IMR-90 (cell line): ENCODE measurements at regions not wholly inside any gene's neighbourhood (a gene's known extent, or its start where the extent isn't known, plus 50 kb on each side); places are given as distances from the start of the nearest gene placed in this dataset.

Source experiments
- CEBPB ChIP-seq: IDR thresholded peaks from 2 replicates; pipeline ENCODE4 v1.6.1; 2012; ENCODE audit warnings: low read depth, low read length, improper control_type of control experiment
- CTCF ChIP-seq: conservative IDR thresholded peaks from 2 replicates; pipeline ENCODE4 v1.5.1; 2012; ENCODE audit warnings: mild to moderate bottlenecking, low read depth, low read length, improper control_type of control experiment

DNA sequence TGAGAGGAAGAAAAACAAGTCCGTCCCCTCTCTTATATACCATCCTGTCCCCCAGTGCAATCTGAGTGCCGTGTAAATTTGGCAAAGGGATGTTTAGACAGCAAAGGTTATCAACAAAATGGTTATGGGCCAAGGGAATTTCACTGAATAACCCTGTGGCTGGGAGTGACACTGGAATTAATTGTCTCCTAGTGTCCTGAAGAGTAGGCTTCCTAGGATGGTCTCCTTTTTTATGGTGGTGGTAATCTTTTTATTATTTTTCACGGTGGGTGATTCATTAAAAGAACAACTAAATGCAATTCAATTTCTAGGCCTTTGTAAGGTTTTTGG, 244.2 kb downstream of the PIK3R1 start:
- TF ChIP-seq CTCF (no peak), CEBPB (no peak)
